GM23338 (cell line): ENCODE measurements at regions not wholly inside any gene's neighbourhood (a gene's known extent, or its start where the extent isn't known, plus 50 kb on each side); places are given as distances from the start of the nearest gene placed in this dataset.
A peak's percentile ranks its signal among the peaks of the same experiment; 100 is the strongest.

Experiments used
- ATAC-seq: fragments of 200-7000 bp; cut with Tn5 transposase; 3 replicates; pipeline ENCODE4 v1.9.1; 2020
- DNase-seq: peaks from one replicate; pipeline ENCODE4 v3.0.0-alpha.2; 2015; ENCODE audit warnings: low spot score
- H2AFZ ChIP-seq: fragments of 200-600 bp; sonication (generic); 2 replicates; pipeline ENCODE4 v1.8.0; 2016; ENCODE audit warnings: antibody characterized with exemption, mild to moderate bottlenecking, moderate library complexity
- H3F3A ChIP-seq: fragments of 200-600 bp; sonication (generic); replicated peaks from 2 replicates; pipeline ENCODE4 v1.8.0; 2017; ENCODE audit warnings: antibody characterized with exemption, mixed run types, low read depth
- H3K27ac ChIP-seq: fragments of 200-600 bp; sonication (generic); 2 replicates; pipeline ENCODE4 v1.6.1; 2016; ENCODE audit warnings: low read depth
- H3K27me3 ChIP-seq: fragments of 200-600 bp; sonication (generic); 2 replicates; pipeline ENCODE4 v1.8.0; 2016; ENCODE audit warnings: mild to moderate bottlenecking, mixed run types, moderate library complexity; ENCODE audit not compliant: insufficient read depth
- H3K36me3 ChIP-seq: fragments of 200-600 bp; sonication (generic); 2 replicates; pipeline ENCODE4 v1.8.0; 2016; ENCODE audit warnings: mild to moderate bottlenecking; ENCODE audit not compliant: insufficient read depth
- H3K4me1 ChIP-seq: fragments of 200-600 bp; sonication (generic); 2 replicates; pipeline ENCODE4 v1.8.0; 2016; ENCODE audit warnings: mild to moderate bottlenecking, moderate library complexity; ENCODE audit not compliant: insufficient read depth
- H3K4me2 ChIP-seq: fragments of 200-600 bp; sonication (generic); 2 replicates; pipeline ENCODE4 v1.7.1; 2017; ENCODE audit warnings: mixed run types
- H3K4me3 ChIP-seq: fragments of 200-600 bp; sonication (generic); 2 replicates; pipeline ENCODE4 v1.6.1; 2016; ENCODE audit warnings: mixed run types
- H3K79me2 ChIP-seq: fragments of 200-600 bp; sonication (generic); replicated peaks from 2 replicates; pipeline ENCODE4 v1.8.0; 2017; ENCODE audit warnings: mild to moderate bottlenecking; ENCODE audit not compliant: insufficient read depth
- H3K9me2 ChIP-seq: fragments of 200-600 bp; sonication (generic); 2 replicates; pipeline ENCODE4 v1.8.0; 2017; ENCODE audit not compliant: insufficient read depth
- H4K20me1 ChIP-seq: fragments of 200-600 bp; sonication (generic); replicated peaks from 2 replicates; pipeline ENCODE4 v1.8.0; 2017; ENCODE audit warnings: mild to moderate bottlenecking; ENCODE audit not compliant: insufficient read depth
- H3K27ac Mint-ChIP-seq: 2 replicates; pipeline ENCODE4 v1.8.0; 2020; ENCODE audit warnings: inconsistent platforms, mild to moderate bottlenecking, moderate library complexity, mixed read lengths
- H3K27me3 Mint-ChIP-seq: 3 replicates; pipeline ENCODE4 v1.8.0; 2022; ENCODE audit warnings: low read depth, mild to moderate bottlenecking, moderate library complexity, mixed read lengths, inconsistent platforms; ENCODE audit not compliant: insufficient read depth, poor library complexity
- H3K36me3 Mint-ChIP-seq: 3 replicates; pipeline ENCODE4 v1.8.0; 2021; ENCODE audit warnings: low read depth, mild to moderate bottlenecking, inconsistent platforms, moderate library complexity, mixed read lengths
- H3K4me1 Mint-ChIP-seq: 3 replicates; pipeline ENCODE4 v1.8.0; 2020; ENCODE audit warnings: mild to moderate bottlenecking, inconsistent platforms, mixed read lengths
- H3K4me3 Mint-ChIP-seq: 3 replicates; pipeline ENCODE4 v1.8.0; 2021; ENCODE audit warnings: moderate library complexity, mild to moderate bottlenecking, inconsistent platforms, mixed read lengths
- H3K9me3 Mint-ChIP-seq: 3 replicates; pipeline ENCODE4 v1.8.0; 2020; ENCODE audit warnings: moderate library complexity, mild to moderate bottlenecking, inconsistent platforms, mixed read lengths
- CREB1 ChIP-seq: fragments of 250-450 bp; sonication (Bioruptor Pico); IDR thresholded peaks from 2 replicates; pipeline ENCODE4 v1.5.0; 2020; ENCODE audit warnings: low read depth, mild to moderate bottlenecking, moderate library complexity
- ETS1 ChIP-seq: IDR thresholded peaks from 2 replicates; pipeline ENCODE4 v1.6.1; 2016; ENCODE audit warnings: antibody characterized with exemption
- EZH2 ChIP-seq: fragments of 200-600 bp; sonication (generic); IDR thresholded peaks from one replicate; pipeline ENCODE4 v1.8.0; 2017; ENCODE audit warnings: antibody characterized with exemption, mild to moderate bottlenecking, low read depth; ENCODE audit not compliant: unreplicated experiment
- EZH2phosphoT487 ChIP-seq: fragments of 200-600 bp; sonication (generic); IDR thresholded peaks from one replicate; pipeline ENCODE4 v1.8.1; 2018; ENCODE audit warnings: antibody characterized with exemption; ENCODE audit not compliant: unreplicated experiment
- JUNB ChIP-seq: IDR thresholded peaks from one replicate; pipeline ENCODE4 v1.6.1; 2016; ENCODE audit warnings: antibody characterized with exemption; ENCODE audit not compliant: unreplicated experiment
- NANOG ChIP-seq: IDR thresholded peaks from 2 replicates; pipeline ENCODE4 v1.6.1; 2016; ENCODE audit warnings: antibody characterized with exemption, borderline replicate concordance
- POLR2AphosphoS5 ChIP-seq: IDR thresholded peaks from 2 replicates; pipeline ENCODE4 v1.6.1; 2016; ENCODE audit warnings: antibody characterized with exemption, low read depth
- ZNF114 ChIP-seq: fragments of 250-450 bp; sonication (Bioruptor Pico); IDR thresholded peaks from 2 replicates; pipeline ENCODE4 v1.5.0; 2020; ENCODE audit warnings: mild to moderate bottlenecking, moderate library complexity
- ZNF331 ChIP-seq: fragments of 250-450 bp; sonication (Bioruptor Pico); IDR thresholded peaks from 2 replicates; pipeline ENCODE4 v1.5.0; 2020; ENCODE audit warnings: low read depth, mild to moderate bottlenecking, moderate library complexity
- ZNF462 ChIP-seq: fragments of 250-450 bp; sonication (Bioruptor Pico); IDR thresholded peaks from 2 replicates; pipeline ENCODE4 v1.5.0; 2020; ENCODE audit warnings: mild to moderate bottlenecking, moderate library complexity

GRCh38 chr12:69007855-69008351 is 74.9 kb upstream of the CPM start:
- no peaks in the 10 kb centered on the region for H3K79me2 ChIP-seq
- H3K36me3 ChIP-seq, result no peaks in the 10 kb centered on the region
- Mint-ChIP-seq H3K4me3 (0 out of 3 replicates have a peak overlapping the region, but pooled peaks have one; percentile 13), H3K27ac (peak overlapping the region; percentile 33; the same call in 1 of the 2 replicates), H3K36me3 (no peaks in the 10 kb centered on the region), H3K9me3 (no peaks in the 10 kb centered on the region), H3K4me1 (peaks cover 24% of the 10 kb centered on the region), H3K27me3 (peaks cover 5% of the 10 kb centered on the region)
- no peak for DNase-seq
- no peaks in the 10 kb centered on the region for H3F3A ChIP-seq
- H2AFZ ChIP-seq, result peak overlapping the region; percentile 38; the same call in 1 of the 2 replicates
- H3K4me1 ChIP-seq, result peaks cover 19% of the 10 kb centered on the region
- peak overlapping the region; percentile 16; the same call in 1 of the 2 replicates for H3K27ac ChIP-seq
- H3K27me3 ChIP-seq, result no peaks in the 10 kb centered on the region
- ATAC-seq, result peak; percentile 26
- H3K4me3 ChIP-seq, result peak overlapping the region; percentile 27; the same call in 1 of the 2 replicates
- peak overlapping the region; percentile 53 for H3K4me2 ChIP-seq
- no peaks in the 10 kb centered on the region for H4K20me1 ChIP-seq
- no peak for TF ChIP-seq NANOG
- no peak for TF ChIP-seq CREB1
- TF ChIP-seq ZNF331 (CRISPR knock-in tag), result no peak
- no peak for TF ChIP-seq ZNF114 (CRISPR knock-in tag)
- peaks cover 17% of the 10 kb centered on the region for H3K9me2 ChIP-seq

GRCh38 chr12:69008520-69008919 is 75.5 kb upstream of the CPM start:
- H3K27me3 ChIP-seq, result no peaks in the 10 kb centered on the region
- Mint-ChIP-seq H3K4me1 (peaks cover 24% of the 10 kb centered on the region), H3K36me3 (no peaks in the 10 kb centered on the region), H3K9me3 (no peaks in the 10 kb centered on the region), H3K27ac (no peak overlapping the region), H3K4me3 (no peak overlapping the region), H3K27me3 (peaks cover 5% of the 10 kb centered on the region)
- TF ChIP-seq EZH2, result no peak
- no peak for TF ChIP-seq JUNB
- no peak for TF ChIP-seq POLR2AphosphoS5
- no peak for DNase-seq
- H3K4me3 ChIP-seq, result no peak overlapping the region
- H3K4me1 ChIP-seq, result peaks cover 19% of the 10 kb centered on the region
- H4K20me1 ChIP-seq, result no peaks in the 10 kb centered on the region
- peaks cover 23% of the 10 kb centered on the region for H3K9me2 ChIP-seq
- no peak overlapping the region for H2AFZ ChIP-seq
- H3K79me2 ChIP-seq, result no peaks in the 10 kb centered on the region
- no peak for ATAC-seq
- H3K27ac ChIP-seq, result no peak overlapping the region
- H3K4me2 ChIP-seq, result no peak overlapping the region
- H3K36me3 ChIP-seq, result no peaks in the 10 kb centered on the region
- H3F3A ChIP-seq, result no peaks in the 10 kb centered on the region

GRCh38 chr12:69014047-69014446 is 81.1 kb upstream of the CPM start:
- H3K36me3 Mint-ChIP-seq, result no peaks in the 10 kb centered on the region
- no peaks in the 10 kb centered on the region for H4K20me1 ChIP-seq
- H3F3A ChIP-seq, result no peaks in the 10 kb centered on the region
- no peak overlapping the region for H3K4me2 ChIP-seq
- ATAC-seq (no peak), DNase-seq (no peak)
- H3K4me3 ChIP-seq, result no peak overlapping the region
- H3K36me3 ChIP-seq, result no peaks in the 10 kb centered on the region
- no peak overlapping the region for H3K4me3 Mint-ChIP-seq
- H3K9me2 ChIP-seq, result peaks cover 25% of the 10 kb centered on the region
- H3K27ac ChIP-seq, result no peak overlapping the region
- H3K4me1 ChIP-seq, result no peaks in the 10 kb centered on the region; the same call in 1 of the 2 replicates
- no peak overlapping the region for H2AFZ ChIP-seq
- no peaks in the 10 kb centered on the region for H3K4me1 Mint-ChIP-seq
- no peaks in the 10 kb centered on the region for H3K27me3 ChIP-seq
- no peaks in the 10 kb centered on the region for H3K79me2 ChIP-seq
- no peaks in the 10 kb centered on the region for H3K9me3 Mint-ChIP-seq
- peaks cover 3% of the 10 kb centered on the region for H3K27me3 Mint-ChIP-seq
- H3K27ac Mint-ChIP-seq, result no peak overlapping the region
- TF ChIP-seq EZH2 (no peak), NANOG (no peak), ETS1 (no peak), ZNF331 (CRISPR knock-in tag) (no peak), JUNB (no peak), ZNF462 (no peak), EZH2phosphoT487 (no peak), CREB1 (no peak)
